ENCODE measurements at regions not wholly inside any gene's neighbourhood (a gene's known extent, or its start where the extent isn't known, plus 50 kb on each side); places are given as distances from the start of the nearest gene placed in this dataset.

DNA sequence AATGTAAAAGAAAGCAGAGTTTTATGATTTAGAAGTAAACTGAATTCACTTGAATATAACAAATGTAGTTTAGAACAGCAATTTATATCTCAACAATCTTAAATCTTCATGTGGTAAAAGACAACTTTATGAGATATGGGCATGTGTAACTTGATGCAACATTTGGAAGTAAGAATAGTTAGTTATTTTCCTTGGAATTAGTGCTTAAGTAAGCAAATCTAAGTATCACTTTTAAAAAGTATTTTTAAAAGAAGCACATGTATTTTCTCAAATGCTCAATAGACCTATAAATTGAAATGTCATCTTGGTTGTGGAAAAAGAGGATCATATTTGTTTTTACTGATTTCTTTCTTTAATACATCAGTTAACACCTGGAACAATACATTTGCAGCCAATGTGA lies 340.3 kb upstream of the CDH6 start:
- no peak overlapping the region for H3K27ac ChIP-seq (ENCODE audit: low read depth in 1 of 2, low read length in 2 of 2)
- Mint-ChIP-seq H3K36me3 (ENCODE audit: low read depth) (no peaks in the 10 kb centered on the region), H3K4me3 (no peak overlapping the region), H3K4me1 (ENCODE audit: low read depth) (no peaks in the 10 kb centered on the region), H3K27me3 (no peaks in the 10 kb centered on the region), H3K9me3 (peaks cover 5% of the 10 kb centered on the region), H3K27ac (no peak overlapping the region)
- H3K4me3 ChIP-seq (ENCODE audit: low read length): no peak overlapping the region
- no peak for DNase-seq
- no peak for ATAC-seq (ENCODE audit: poor library complexity)
- ChIA-PET POLR2A (no interaction called here), CTCF (no interaction called here)
- H3K36me3 ChIP-seq (ENCODE audit: insufficient read depth, low read length): no peaks in the 10 kb centered on the region
- intact Hi-C loops (cut with DNase I, micrococcal nuclease): no loop called here
- no peaks in the 10 kb centered on the region for H3K27me3 ChIP-seq (ENCODE audit: control insufficient read depth in 1 of 2, insufficient read depth in 2 of 2, low read length in 2 of 2)
- TF ChIP-seq, protein P1, sequence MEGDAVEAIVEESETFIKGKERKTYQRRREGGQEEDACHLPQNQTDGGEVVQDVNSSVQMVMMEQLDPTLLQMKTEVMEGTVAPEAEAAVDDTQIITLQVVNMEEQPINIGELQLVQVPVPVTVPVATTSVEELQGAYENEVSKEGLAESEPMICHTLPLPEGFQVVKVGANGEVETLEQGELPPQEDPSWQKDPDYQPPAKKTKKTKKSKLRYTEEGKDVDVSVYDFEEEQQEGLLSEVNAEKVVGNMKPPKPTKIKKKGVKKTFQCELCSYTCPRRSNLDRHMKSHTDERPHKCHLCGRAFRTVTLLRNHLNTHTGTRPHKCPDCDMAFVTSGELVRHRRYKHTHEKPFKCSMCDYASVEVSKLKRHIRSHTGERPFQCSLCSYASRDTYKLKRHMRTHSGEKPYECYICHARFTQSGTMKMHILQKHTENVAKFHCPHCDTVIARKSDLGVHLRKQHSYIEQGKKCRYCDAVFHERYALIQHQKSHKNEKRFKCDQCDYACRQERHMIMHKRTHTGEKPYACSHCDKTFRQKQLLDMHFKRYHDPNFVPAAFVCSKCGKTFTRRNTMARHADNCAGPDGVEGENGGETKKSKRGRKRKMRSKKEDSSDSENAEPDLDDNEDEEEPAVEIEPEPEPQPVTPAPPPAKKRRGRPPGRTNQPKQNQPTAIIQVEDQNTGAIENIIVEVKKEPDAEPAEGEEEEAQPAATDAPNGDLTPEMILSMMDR (IDR thresholded peaks at IDR 0.05): no peak
- H3K9me3 ChIP-seq (ENCODE audit: control insufficient read depth in 1 of 2, insufficient read depth in 1 of 2, low read length in 2 of 2): peaks cover 0 to 4% of the 10 kb centered on the region in 2 experiments
- H3K4me1 ChIP-seq (ENCODE audit: insufficient read depth, low read length): no peaks in the 10 kb centered on the region

DNA sequence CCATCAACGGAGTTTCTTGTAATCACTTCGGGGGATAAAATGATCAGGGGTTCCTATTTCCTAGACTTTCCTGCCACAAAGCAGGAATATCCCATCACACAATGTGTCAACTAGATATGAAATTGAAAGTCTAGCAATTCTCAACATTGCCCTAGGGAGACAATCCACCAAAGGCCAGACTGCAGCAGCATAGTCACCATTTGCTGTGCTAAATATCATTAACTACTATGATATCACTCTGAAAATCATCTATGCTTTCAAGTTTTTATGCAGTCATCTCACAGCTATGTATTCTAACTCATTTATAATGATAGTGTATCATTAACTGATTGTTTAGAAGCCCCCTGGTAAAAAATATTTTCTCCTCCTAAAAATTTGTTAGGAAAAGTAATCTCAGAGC lies 342.6 kb upstream of the CDH6 start:
- CTCF ChIA-PET: no interaction called here
- POLR2A ChIA-PET: no interaction called here

DNA sequence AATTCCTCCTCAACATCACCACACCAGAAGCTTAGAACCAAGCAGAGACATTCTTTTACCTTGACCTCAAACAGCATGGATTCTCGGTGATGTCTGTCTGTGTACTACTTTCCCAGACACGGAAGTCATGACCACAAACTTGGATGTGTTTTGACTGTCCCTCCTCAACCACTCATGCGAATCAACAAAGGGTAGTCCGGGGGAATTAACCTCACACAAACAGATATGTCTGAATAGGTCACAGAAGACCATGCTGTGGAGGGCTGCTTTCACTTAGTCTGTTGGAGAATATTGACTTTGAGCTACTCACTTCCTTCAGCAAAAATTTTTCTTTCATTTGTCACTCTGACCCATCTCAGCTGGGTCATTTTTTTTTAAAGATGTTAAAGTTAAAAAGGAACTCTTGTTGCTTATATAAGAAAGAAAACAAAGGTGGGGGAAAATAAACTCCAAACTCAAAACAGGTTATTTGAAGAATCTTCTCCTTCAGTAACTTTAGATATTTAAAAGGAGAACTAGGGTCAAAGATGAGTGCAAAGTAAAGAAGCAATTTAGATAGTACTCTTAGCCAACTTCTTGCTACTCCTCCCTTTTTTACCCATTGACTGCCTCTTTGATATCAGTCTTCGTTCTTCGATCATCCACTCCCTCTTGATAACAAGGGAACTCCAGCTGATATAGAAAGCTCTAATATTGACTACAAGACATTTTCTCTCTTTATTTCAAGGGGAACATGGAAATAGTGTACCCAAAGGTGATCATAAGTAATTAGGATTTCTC lies 343.4 kb upstream of the CDH6 start:
- intact Hi-C loops (cut with DNase I, micrococcal nuclease): no loop called here
- Histone ChIP-seq H3K36me3 (ENCODE audit: insufficient read depth, low read length) (no peaks in the 10 kb centered on the region), H3K4me1 (ENCODE audit: insufficient read depth, low read length) (no peaks in the 10 kb centered on the region), H3K9me3 (ENCODE audit: control insufficient read depth in 1 of 2, insufficient read depth in 1 of 2, low read length in 2 of 2) (peaks cover 0 to 4% of the 10 kb centered on the region in 2 experiments), H3K4me3 (ENCODE audit: low read length) (no peak overlapping the region), H3K27me3 (ENCODE audit: control insufficient read depth in 1 of 2, insufficient read depth in 2 of 2, low read length in 2 of 2) (no peaks in the 10 kb centered on the region), H3K27ac (ENCODE audit: low read depth in 1 of 2, low read length in 2 of 2) (no peak overlapping the region)
- Mint-ChIP-seq H3K27ac (no peak overlapping the region), H3K9me3 (no peaks in the 10 kb centered on the region), H3K4me3 (no peak overlapping the region), H3K27me3 (no peaks in the 10 kb centered on the region), H3K4me1 (ENCODE audit: low read depth) (no peaks in the 10 kb centered on the region), H3K36me3 (ENCODE audit: low read depth) (no peaks in the 10 kb centered on the region)
- POLR2A ChIA-PET: no interaction called here
- TF ChIP-seq, protein P1 (IDR thresholded peaks at IDR 0.05): no peak
- no peak for ATAC-seq (ENCODE audit: poor library complexity)
- CTCF ChIA-PET: no interaction called here
- DNase-seq: no peak

More for the DNA sequence above, 342.6 kb upstream of the CDH6 start:
- H3K4me1 ChIP-seq (ENCODE audit: insufficient read depth, low read length): no peaks in the 10 kb centered on the region
- Mint-ChIP-seq H3K27me3 (no peaks in the 10 kb centered on the region), H3K4me1 (ENCODE audit: low read depth) (no peaks in the 10 kb centered on the region), H3K36me3 (ENCODE audit: low read depth) (no peaks in the 10 kb centered on the region), H3K27ac (no peak overlapping the region), H3K4me3 (no peak overlapping the region), H3K9me3 (peaks cover 3% of the 10 kb centered on the region)
- no peak overlapping the region for H3K4me3 ChIP-seq (ENCODE audit: low read length)
- TF ChIP-seq, protein P1 (IDR thresholded peaks at IDR 0.05): no peak
- intact Hi-C loops (cut with DNase I, micrococcal nuclease): no loop called here
- ATAC-seq (ENCODE audit: poor library complexity) (no peak), DNase-seq (no peak)
- H3K9me3 ChIP-seq (ENCODE audit: control insufficient read depth in 1 of 2, insufficient read depth in 1 of 2, low read length in 2 of 2): peaks cover 0 to 4% of the 10 kb centered on the region in 2 experiments
- H3K27ac ChIP-seq (ENCODE audit: low read depth in 1 of 2, low read length in 2 of 2): no peak overlapping the region
- no peaks in the 10 kb centered on the region for H3K36me3 ChIP-seq (ENCODE audit: insufficient read depth, low read length)
- no peaks in the 10 kb centered on the region for H3K27me3 ChIP-seq (ENCODE audit: control insufficient read depth in 1 of 2, insufficient read depth in 2 of 2, low read length in 2 of 2)

Measured in CD4-positive, alpha-beta T cell (primary cell).